Stimulated activated CD8-positive, alpha-beta memory T cell treated with anti-CD3 and anti-CD28 coated beads, Interleukin-15, amount 100 ng/mL, for 48 hours (primary cell): ENCODE measurements at regions not wholly inside any gene's neighbourhood (a gene's known extent, or its start where the extent isn't known, plus 50 kb on each side); places are given as distances from the start of the nearest gene placed in this dataset.

Experiments
- DNase-seq, 2 donors: peaks; one replicate each; pipeline ENCODE4 v3.0.0-alpha.2; 2020; ENCODE audit warnings: low read depth in 2 of 2

GRCh38 chr22:49183208-49183825 lies 644.4 kb downstream of the BRD1 start:
- no peak for DNase-seq

GRCh38 chr22:49182416-49182815 lies 645.3 kb downstream of the BRD1 start:
- DNase-seq: no peak

DNA sequence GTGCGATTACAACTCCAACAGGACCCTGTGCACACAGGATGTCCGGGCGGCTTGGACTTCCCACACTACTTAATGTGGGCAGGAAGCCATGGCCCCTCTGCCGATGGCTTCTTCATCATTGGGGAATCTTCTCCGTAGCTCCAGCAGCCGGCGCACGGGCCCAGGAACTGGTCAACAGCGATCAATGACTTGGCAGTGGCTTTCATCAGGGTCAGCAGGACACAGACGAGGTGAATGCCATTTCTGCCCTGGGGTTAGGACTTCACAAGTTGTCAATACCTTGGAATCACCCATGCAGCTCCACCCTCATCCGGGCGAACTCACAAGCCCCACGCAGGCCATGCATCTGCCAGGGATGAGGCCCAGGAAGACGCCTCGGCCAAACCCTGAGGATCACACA lies 645.7 kb downstream of the BRD1 start:
- no peak for DNase-seq

GRCh38 chr22:49181431-49181830 lies 646.2 kb downstream of the BRD1 start:
- DNase-seq: no peak

DNA sequence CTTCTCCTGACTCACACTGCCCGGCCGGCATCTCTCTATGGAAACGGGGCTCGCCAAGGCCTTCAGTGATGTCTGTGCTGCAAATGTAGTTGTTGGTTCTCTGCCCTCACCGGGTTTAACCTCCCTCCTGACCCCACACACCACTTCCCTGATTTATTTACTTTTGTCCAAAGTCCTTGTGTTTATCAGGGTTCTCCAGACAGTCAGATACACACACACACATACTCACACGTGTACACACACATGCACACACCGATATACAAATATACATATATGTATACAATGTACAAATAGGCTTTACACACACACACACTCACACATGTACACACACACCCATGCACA lies 647.0 kb downstream of the BRD1 start:
- DNase-seq: no peak

GRCh38 chr22:49179886-49180682 lies 647.6 kb downstream of the BRD1 start:
- no peak for DNase-seq

DNA sequence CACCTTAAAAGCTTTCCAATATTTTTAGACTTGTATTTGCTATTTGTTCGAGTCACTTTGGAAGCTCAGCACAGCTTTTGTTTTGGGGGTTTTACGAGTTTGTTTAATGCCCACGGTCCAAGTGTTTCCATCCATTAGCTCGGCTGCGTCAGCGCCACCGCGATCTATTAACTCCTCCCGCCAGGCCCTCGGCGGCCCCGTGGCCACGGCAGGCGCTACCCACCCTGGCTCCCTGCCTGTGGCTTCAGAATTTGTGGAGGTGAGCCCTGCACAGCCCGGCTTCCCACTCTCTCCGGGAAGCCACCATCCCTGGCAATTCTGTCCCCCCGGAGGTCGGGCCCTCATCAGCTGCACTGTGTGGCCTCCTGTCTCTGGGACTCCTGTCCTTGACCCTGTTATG lies 648.5 kb downstream of the BRD1 start:
- DNase-seq: no peak

GRCh38 chr22:49178246-49179005 lies 649.2 kb downstream of the BRD1 start:
- DNase-seq: no peak

- no peak for DNase-seq
These were observed 650.0 kb downstream of the BRD1 start for GRCh38 chr22:49177666-49178065.

DNA sequence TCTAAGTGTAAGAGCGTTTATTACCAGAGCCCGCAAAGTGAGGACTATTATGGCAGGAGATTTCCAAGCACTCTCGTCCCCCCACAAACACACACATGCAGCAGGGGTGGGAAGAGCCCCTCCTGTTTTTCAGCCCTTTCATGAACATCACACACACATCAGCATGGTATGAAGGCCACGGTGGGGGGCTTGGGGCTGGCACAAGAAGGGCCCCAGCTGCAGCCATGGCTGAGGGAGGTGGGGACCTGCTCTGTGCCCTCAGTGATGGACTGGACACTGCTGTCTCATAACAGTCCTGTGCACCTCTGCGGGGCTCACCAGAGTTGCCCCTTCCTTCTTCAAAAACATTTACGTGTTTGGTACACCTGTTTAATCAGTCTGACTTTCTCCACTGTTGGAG lies 650.7 kb downstream of the BRD1 start:
- DNase-seq: no peak

- DNase-seq: no peak
These were observed 657.6 kb downstream of the BRD1 start for GRCh38 chr22:49170053-49170452.

DNA sequence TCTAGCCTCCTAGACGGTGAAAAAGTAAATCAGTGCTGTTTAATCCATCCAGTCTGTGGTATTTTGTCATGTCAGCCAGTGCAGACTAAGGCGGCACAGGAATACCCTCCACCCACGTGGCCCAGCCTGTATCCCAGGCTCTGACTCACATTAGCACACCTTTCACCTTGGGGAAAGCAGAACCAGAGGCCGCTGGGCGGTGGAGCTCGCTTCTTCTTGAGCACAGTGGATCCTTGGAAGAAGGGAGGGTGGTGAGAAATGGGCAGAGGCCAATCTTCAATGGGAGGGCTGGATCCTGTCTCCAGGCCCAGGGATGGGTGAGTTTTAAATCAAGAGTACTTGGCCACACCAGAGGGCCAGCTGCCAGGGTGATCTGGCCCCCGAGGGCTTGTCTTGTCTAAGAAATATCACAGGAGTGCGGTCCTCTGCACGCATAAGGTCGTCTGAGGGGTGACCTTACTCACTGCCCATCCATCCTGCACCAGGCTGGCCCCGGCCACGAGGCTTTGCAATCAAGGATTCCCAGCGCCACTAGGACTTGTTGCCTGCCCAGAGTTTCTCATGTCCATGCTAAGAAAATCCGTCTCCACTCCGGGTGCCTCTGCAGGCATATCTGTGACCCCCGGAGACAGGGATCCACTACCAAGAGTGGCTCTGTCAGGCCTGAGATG lies 658.5 kb downstream of the BRD1 start:
- no peak for DNase-seq

- DNase-seq: no peak
These were observed 659.4 kb downstream of the BRD1 start for GRCh38 chr22:49168219-49168813.

GRCh38 chr22:49166746-49167145 lies 660.9 kb downstream of the BRD1 start:
- no peak for DNase-seq

DNA sequence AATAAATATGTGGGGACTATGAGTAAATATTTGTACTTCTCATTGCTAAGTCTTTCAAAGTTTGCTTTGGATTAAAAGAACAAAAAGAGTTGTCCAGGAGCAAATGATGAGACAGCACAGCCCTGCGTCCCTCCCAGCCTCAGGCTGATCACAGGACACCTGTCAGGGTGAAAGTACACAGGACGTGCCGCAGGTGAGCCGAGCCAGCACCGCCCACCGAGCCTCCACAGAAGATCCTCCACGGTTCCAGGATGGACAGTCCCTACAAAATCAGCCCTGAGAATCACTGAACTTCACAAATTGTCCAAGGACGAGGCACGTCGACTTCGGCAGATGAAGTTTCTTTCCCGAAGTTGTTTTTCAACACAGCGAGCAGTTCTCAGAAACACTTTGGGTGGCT lies 661.5 kb downstream of the BRD1 start:
- DNase-seq: no peak

DNA sequence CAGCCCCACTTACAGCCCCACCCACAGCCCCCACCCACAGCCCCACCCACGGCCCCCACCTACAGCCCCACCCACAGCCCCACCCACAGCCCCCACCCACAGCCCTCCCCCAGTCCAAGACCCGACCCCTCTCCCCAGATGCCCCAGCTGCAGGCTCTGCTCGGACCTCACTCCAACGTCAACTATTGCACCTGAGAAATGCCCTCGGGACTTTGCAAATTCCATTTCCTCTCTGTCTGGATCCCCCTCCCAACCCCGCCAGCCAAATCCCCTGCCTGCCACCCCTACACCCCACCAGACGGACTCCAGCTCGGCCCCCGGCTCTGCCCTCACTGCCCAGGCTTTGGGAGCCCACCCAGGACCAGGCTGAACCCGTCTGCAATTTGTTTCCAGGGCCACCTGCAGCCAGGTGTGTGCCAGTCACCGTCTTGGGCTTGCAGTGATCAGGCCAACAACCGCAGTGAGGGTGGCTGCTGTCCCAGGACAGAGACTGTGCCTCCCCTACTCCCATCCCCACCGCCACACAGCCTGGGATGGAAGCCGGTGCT lies 662.8 kb downstream of the BRD1 start:
- no peak for DNase-seq

GRCh38 chr22:49163960-49164690 lies 663.5 kb downstream of the BRD1 start:
- DNase-seq: no peak

DNA sequence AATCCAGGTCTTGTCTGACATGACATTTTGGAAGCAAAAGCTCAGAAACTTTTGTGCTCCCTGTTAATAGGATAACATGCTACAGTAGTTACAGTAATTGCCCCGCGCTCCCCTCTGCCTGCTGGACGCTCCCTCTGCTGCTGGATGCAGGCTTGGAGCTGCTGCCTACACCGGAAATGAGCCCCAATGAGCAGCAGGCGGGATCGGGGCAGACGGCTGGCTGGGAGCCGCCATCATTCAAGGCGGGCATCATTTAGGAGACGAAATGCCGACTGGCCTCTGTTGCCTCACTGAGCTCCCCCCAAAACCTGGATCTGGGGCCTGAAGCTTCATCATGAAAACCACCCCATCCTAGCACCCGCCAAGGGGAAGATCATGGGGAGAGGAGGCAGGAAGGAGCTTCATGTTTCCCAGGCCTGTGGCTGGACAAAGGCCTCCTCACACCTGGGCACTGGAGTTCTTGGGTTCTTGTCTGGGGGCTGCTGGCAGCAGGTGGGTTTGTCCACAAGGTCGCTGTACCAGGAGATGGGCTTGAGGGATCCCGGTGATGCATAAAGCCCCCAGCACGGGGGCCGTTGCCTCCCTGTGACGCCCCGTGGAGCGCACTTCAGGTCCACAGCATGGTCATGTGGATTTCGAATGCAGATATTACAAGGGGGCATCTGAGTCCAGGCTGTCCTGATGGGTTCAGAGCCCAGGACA lies 664.3 kb downstream of the BRD1 start:
- no peak for DNase-seq

DNA sequence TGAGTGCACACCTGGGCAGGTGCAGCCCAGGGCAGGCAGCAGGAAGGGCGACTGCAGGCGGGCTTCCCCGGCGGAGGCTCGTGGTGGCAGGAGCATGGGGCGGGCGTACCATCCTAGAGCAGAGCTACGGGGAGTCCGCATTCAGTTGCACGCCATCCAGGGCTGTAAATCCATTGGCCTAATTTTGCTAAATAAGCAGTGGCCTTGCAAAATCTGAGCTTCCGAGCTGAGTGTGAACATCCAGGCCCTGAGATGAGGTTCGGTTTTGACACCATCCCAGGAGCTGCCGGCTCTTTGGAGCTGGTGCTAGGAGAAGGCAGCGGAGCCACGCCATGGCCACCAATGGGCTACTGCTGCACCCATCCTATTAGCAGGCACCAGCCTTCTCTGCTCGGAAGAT lies 664.8 kb downstream of the BRD1 start:
- no peak for DNase-seq
